A673 (cell line): ENCODE measurements at regions not wholly inside any gene's neighbourhood (a gene's known extent, or its start where the extent isn't known, plus 50 kb on each side); places are given as distances from the start of the nearest gene placed in this dataset.

Source experiments
- EZH2 ChIP-seq: fragments of 200-600 bp; sonication (generic); IDR thresholded peaks from 2 replicates; pipeline ENCODE4 v1.6.1; 2017; ENCODE audit warnings: borderline replicate concordance, low read depth, mild to moderate bottlenecking, mixed read lengths, antibody characterized with exemption, low read length; ENCODE audit not compliant: poor library complexity, severe bottlenecking
- TF ChIP-seq, protein P1 (sequence below): fragments of 300-800, 200-600 bp; sonication (generic); conservative IDR thresholded peaks from 2 replicates; pipeline ENCODE4 v1.5.1; 2017; ENCODE audit warnings: low read depth, mild to moderate bottlenecking, antibody characterized with exemption, low read length, moderate library complexity, mixed read lengths

DNA sequence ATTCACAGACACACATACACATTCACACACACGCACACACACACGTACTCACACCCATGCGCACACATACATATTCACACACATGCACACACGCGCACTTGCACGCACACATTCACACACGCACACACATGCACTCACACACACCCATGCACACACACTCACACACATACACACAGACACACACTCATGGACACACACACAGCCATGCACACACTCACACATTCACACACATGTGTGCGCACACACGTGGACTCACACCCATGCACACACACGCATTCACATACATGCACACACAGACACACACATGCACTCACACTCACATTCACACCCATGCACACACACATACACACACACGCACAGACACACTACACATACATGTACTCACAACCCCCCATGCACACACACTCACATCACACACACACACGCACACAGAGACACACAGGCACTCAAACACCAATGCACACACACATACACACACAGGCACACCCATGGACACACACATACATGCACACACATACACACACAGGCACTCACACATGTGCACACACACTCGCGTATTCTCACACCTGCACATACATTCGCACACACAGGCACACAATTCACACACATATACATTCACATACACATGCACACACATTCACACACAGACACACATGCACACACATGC is 589.1 kb downstream of the PTPRU start:
- TF ChIP-seq, protein P1, sequence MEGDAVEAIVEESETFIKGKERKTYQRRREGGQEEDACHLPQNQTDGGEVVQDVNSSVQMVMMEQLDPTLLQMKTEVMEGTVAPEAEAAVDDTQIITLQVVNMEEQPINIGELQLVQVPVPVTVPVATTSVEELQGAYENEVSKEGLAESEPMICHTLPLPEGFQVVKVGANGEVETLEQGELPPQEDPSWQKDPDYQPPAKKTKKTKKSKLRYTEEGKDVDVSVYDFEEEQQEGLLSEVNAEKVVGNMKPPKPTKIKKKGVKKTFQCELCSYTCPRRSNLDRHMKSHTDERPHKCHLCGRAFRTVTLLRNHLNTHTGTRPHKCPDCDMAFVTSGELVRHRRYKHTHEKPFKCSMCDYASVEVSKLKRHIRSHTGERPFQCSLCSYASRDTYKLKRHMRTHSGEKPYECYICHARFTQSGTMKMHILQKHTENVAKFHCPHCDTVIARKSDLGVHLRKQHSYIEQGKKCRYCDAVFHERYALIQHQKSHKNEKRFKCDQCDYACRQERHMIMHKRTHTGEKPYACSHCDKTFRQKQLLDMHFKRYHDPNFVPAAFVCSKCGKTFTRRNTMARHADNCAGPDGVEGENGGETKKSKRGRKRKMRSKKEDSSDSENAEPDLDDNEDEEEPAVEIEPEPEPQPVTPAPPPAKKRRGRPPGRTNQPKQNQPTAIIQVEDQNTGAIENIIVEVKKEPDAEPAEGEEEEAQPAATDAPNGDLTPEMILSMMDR, result no peak
- no peak for TF ChIP-seq EZH2
